ENCODE measurements at regions not wholly inside any gene's neighbourhood (a gene's known extent, or its start where the extent isn't known, plus 50 kb on each side); places are given as distances from the start of the nearest gene placed in this dataset.

GRCh38 chr20:52845044-52845443 is 127.1 kb upstream of the TSHZ2 start:
- TF ChIP-seq CTCF (IDR thresholded peaks at IDR 0.05): no peak
- TF ChIP-seq EP300 (IDR thresholded peaks at IDR 0.05): no peak
